Epithelial cell of esophagus (primary cell): ENCODE measurements at regions not wholly inside any gene's neighbourhood (a gene's known extent, or its start where the extent isn't known, plus 50 kb on each side); places are given as distances from the start of the nearest gene placed in this dataset.

ENCODE experiments used
- DNase-seq: peaks from one replicate; pipeline ENCODE4 v3.0.0; 2010; ENCODE audit warnings: low read depth
- H3K4me3 ChIP-seq: 2 replicates; pipeline ENCODE4 v1.5.1; 2011; ENCODE audit warnings: mild to moderate bottlenecking, low read length, control low read depth
- CTCF ChIP-seq: IDR thresholded peaks from 2 replicates; pipeline ENCODE4 v1.5.1; 2011; ENCODE audit warnings: low read depth, mild to moderate bottlenecking, low read length, control low read depth, inconsistent platforms; ENCODE audit not compliant: insufficient read depth; ENCODE audit errors: missing control alignments

- TF ChIP-seq CTCF = no peak
- no peak overlapping the region for H3K4me3 ChIP-seq
- DNase-seq = peak; percentile 39
Observed at GRCh38 chr20:50292591-50293283, 102.1 kb downstream of the CEBPB start.

- no peak for TF ChIP-seq CTCF
- H3K4me3 ChIP-seq = no peak overlapping the region
- no peak for DNase-seq
Observed at GRCh38 chr20:50293284-50294139, 102.9 kb downstream of the CEBPB start.

GRCh38 chr20:50294164-50295088 is 103.8 kb downstream of the CEBPB start:
- TF ChIP-seq CTCF = no peak
- no peak overlapping the region for H3K4me3 ChIP-seq
- no peak for DNase-seq

- no peak for DNase-seq
- no peak overlapping the region for H3K4me3 ChIP-seq
- TF ChIP-seq CTCF = no peak
Observed at GRCh38 chr20:50295345-50295744, 104.7 kb downstream of the CEBPB start.

- TF ChIP-seq CTCF = no peak
- H3K4me3 ChIP-seq = no peak overlapping the region
- no peak for DNase-seq
Observed at GRCh38 chr20:50295762-50296449, 105.3 kb downstream of the CEBPB start.

GRCh38 chr20:50296450-50297375 is 106.1 kb downstream of the CEBPB start:
- no peak for DNase-seq
- TF ChIP-seq CTCF = no peak
- H3K4me3 ChIP-seq = no peak overlapping the region
